MM.1S (cell line): ENCODE measurements at regions not wholly inside any gene's neighbourhood (a gene's known extent, or its start where the extent isn't known, plus 50 kb on each side); places are given as distances from the start of the nearest gene placed in this dataset.

ENCODE experiments used
- DNase-seq: peaks from one replicate; pipeline ENCODE4 v3.0.0-alpha.2; 2015
- H2AFZ ChIP-seq: fragments of 300-600 bp; sonication (generic); 2 replicates; pipeline ENCODE4 v1.6.0; 2016; ENCODE audit warnings: antibody characterized with exemption, low read length
- H3F3A ChIP-seq: fragments of 300-600 bp; sonication (generic); 2 replicates; pipeline ENCODE4 v1.6.1; 2016; ENCODE audit warnings: mild to moderate bottlenecking, antibody characterized with exemption, low read length, moderate library complexity, mixed read lengths; ENCODE audit not compliant: insufficient read depth
- H3K27ac ChIP-seq: fragments of 300-600 bp; sonication (generic); 2 replicates; pipeline ENCODE4 v1.5.1; 2016; ENCODE audit warnings: mild to moderate bottlenecking, low read length
- H3K27me3 ChIP-seq: fragments of 300-600 bp; sonication (generic); replicated peaks from 2 replicates; pipeline ENCODE4 v1.6.0; 2016; ENCODE audit warnings: low read length; ENCODE audit not compliant: insufficient read depth
- H3K36me3 ChIP-seq: fragments of 300-600 bp; sonication (generic); replicated peaks from 2 replicates; pipeline ENCODE4 v1.6.1; 2016; ENCODE audit warnings: mild to moderate bottlenecking, low read length, mixed read lengths; ENCODE audit not compliant: insufficient read depth
- H3K4me1 ChIP-seq: fragments of 300-600 bp; sonication (generic); 2 replicates; pipeline ENCODE4 v1.6.1; 2016; ENCODE audit warnings: low read length, mixed read lengths
- H3K4me2 ChIP-seq: fragments of 300-600 bp; sonication (generic); 2 replicates; pipeline ENCODE4 v1.6.0; 2016; ENCODE audit warnings: low read depth, low read length
- H3K4me3 ChIP-seq: fragments of 300-600 bp; sonication (generic); 2 replicates; pipeline ENCODE4 v1.5.1; 2016; ENCODE audit warnings: low read length, mixed read lengths
- H3K79me2 ChIP-seq: fragments of 300-600 bp; sonication (generic); 2 replicates; pipeline ENCODE4 v1.6.1; 2016; ENCODE audit warnings: mixed run types, low read length, mixed read lengths
- H3K9ac ChIP-seq: fragments of 300-600 bp; sonication (generic); 2 replicates; pipeline ENCODE4 v1.6.1; 2016; ENCODE audit warnings: low read length, mixed read lengths
- H3K9me2 ChIP-seq: fragments of 300-600 bp; sonication (generic); replicated peaks from 2 replicates; pipeline ENCODE4 v1.6.1; 2016; ENCODE audit warnings: mild to moderate bottlenecking, low read length, mixed read lengths; ENCODE audit not compliant: insufficient read depth
- H3K9me3 ChIP-seq: fragments of 300-600 bp; sonication (generic); replicated peaks from 2 replicates; pipeline ENCODE4 v1.6.1; 2016; ENCODE audit warnings: mild to moderate bottlenecking, low read length, mixed read lengths; ENCODE audit not compliant: insufficient read depth
- H4K20me1 ChIP-seq: fragments of 300-600 bp; sonication (generic); 2 replicates; pipeline ENCODE4 v1.6.1; 2016; ENCODE audit warnings: mild to moderate bottlenecking, low read length, moderate library complexity, mixed read lengths; ENCODE audit not compliant: insufficient read depth
- EZH2 ChIP-seq: fragments of 300-600 bp; sonication (generic); optimal IDR thresholded peaks from 2 replicates; pipeline ENCODE3; 2017; ENCODE audit warnings: low read depth, mild to moderate bottlenecking, antibody characterized with exemption, low read length, mixed read lengths
- EZH2phosphoT487 ChIP-seq: fragments of 300-600 bp; sonication (generic); IDR thresholded peaks from 2 replicates; pipeline ENCODE4 v1.6.1; 2018; ENCODE audit warnings: antibody characterized with exemption, low read length
- TF ChIP-seq, protein P1 (sequence below): fragments of 300-600 bp; sonication (generic); IDR thresholded peaks from 2 replicates; pipeline ENCODE4 v1.5.1; 2016; ENCODE audit warnings: antibody characterized with exemption, low read length, mixed read lengths

GRCh38 chr2:6443061-6443823 lies 422.5 kb downstream of the CMPK2 start:
- DNase-seq, result no peak
- no peaks in the 10 kb centered on the region for H3K36me3 ChIP-seq
- no peaks in the 10 kb centered on the region for H3K27me3 ChIP-seq
- no peaks in the 10 kb centered on the region for H3K4me1 ChIP-seq
- H3F3A ChIP-seq, result no peaks in the 10 kb centered on the region
- no peak overlapping the region for H3K4me2 ChIP-seq
- no peak overlapping the region for H3K4me3 ChIP-seq
- no peaks in the 10 kb centered on the region for H3K79me2 ChIP-seq
- no peaks in the 10 kb centered on the region for H3K9me3 ChIP-seq
- TF ChIP-seq EZH2 (no peak), EZH2phosphoT487 (no peak)
- TF ChIP-seq, protein P1, sequence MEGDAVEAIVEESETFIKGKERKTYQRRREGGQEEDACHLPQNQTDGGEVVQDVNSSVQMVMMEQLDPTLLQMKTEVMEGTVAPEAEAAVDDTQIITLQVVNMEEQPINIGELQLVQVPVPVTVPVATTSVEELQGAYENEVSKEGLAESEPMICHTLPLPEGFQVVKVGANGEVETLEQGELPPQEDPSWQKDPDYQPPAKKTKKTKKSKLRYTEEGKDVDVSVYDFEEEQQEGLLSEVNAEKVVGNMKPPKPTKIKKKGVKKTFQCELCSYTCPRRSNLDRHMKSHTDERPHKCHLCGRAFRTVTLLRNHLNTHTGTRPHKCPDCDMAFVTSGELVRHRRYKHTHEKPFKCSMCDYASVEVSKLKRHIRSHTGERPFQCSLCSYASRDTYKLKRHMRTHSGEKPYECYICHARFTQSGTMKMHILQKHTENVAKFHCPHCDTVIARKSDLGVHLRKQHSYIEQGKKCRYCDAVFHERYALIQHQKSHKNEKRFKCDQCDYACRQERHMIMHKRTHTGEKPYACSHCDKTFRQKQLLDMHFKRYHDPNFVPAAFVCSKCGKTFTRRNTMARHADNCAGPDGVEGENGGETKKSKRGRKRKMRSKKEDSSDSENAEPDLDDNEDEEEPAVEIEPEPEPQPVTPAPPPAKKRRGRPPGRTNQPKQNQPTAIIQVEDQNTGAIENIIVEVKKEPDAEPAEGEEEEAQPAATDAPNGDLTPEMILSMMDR, result no peak
- no peak overlapping the region for H3K27ac ChIP-seq
- H3K9me2 ChIP-seq, result no peaks in the 10 kb centered on the region
- H3K9ac ChIP-seq, result no peak overlapping the region
- H2AFZ ChIP-seq, result no peak overlapping the region
- H4K20me1 ChIP-seq, result no peaks in the 10 kb centered on the region

- Histone ChIP-seq H3K9me3 (no peaks in the 10 kb centered on the region), H3K36me3 (no peaks in the 10 kb centered on the region), H2AFZ (no peak overlapping the region), H3K27me3 (no peaks in the 10 kb centered on the region), H3K27ac (no peak overlapping the region), H3K79me2 (no peaks in the 10 kb centered on the region), H3K4me3 (no peak overlapping the region), H3K9ac (no peak overlapping the region), H3K4me2 (no peak overlapping the region), H4K20me1 (no peaks in the 10 kb centered on the region), H3K4me1 (no peaks in the 10 kb centered on the region), H3F3A (no peaks in the 10 kb centered on the region), H3K9me2 (no peaks in the 10 kb centered on the region)
- DNase-seq, result no peak
- TF ChIP-seq EZH2phosphoT487 (no peak), EZH2 (no peak)
- TF ChIP-seq, protein P1, result no peak
These were observed 421.2 kb downstream of the CMPK2 start for GRCh38 chr2:6444514-6444913.

- no peak for TF ChIP-seq EZH2
- TF ChIP-seq EZH2phosphoT487, result no peak
- TF ChIP-seq, protein P1, result no peak
- Histone ChIP-seq H3K9me3 (no peaks in the 10 kb centered on the region), H3K36me3 (no peaks in the 10 kb centered on the region), H2AFZ (no peak overlapping the region), H3K9ac (no peak overlapping the region), H4K20me1 (no peaks in the 10 kb centered on the region), H3K4me2 (no peak overlapping the region), H3K4me1 (no peaks in the 10 kb centered on the region), H3K27me3 (no peaks in the 10 kb centered on the region), H3K4me3 (no peak overlapping the region), H3K27ac (no peak overlapping the region), H3F3A (no peaks in the 10 kb centered on the region), H3K79me2 (no peaks in the 10 kb centered on the region), H3K9me2 (no peaks in the 10 kb centered on the region)
- no peak for DNase-seq
These were observed 420.6 kb downstream of the CMPK2 start for GRCh38 chr2:6445156-6445555.
